ENCODE measurements at regions not wholly inside any gene's neighbourhood (a gene's known extent, or its start where the extent isn't known, plus 50 kb on each side); places are given as distances from the start of the nearest gene placed in this dataset.

GRCh38 chr6:27144740-27145079 lies 102.8 kb upstream of the PRSS16 start:
- Histone ChIP-seq H3F3A (replicated peaks; ENCODE audit: low read depth) (peaks cover 6% of the 10 kb centered on the region; the same call in 1 of the 2 replicates), H3K4me3 (peak overlapping the region; percentile 82), H2AFZ (no peak overlapping the region), H3K4me2 (peak overlapping the region; percentile 88), H3K4me1 (ENCODE audit: insufficient read depth) (peaks cover 13% of the 10 kb centered on the region; the same call in 1 of the 2 replicates), H3K79me2 (replicated peaks; ENCODE audit: insufficient read depth) (peaks cover 64% of the 10 kb centered on the region), H3K27ac (ENCODE audit: low read depth) (peak overlapping the region; percentile 100), H3K36me3 (ENCODE audit: insufficient read depth) (no peaks in the 10 kb centered on the region), H3K27me3 (ENCODE audit: insufficient read depth) (no peaks in the 10 kb centered on the region), H3K9me2 (ENCODE audit: insufficient read depth) (no peaks in the 10 kb centered on the region), H4K20me1 (replicated peaks; ENCODE audit: insufficient read depth) (no peaks in the 10 kb centered on the region)
- Mint-ChIP-seq H3K27ac (peak overlapping the region; percentile 84; the same call in 1 of the 2 replicates), H3K27me3 (ENCODE audit: insufficient read depth, low read depth, poor library complexity) (peaks cover 29% of the 10 kb centered on the region), H3K9me3 (peaks cover 2% of the 10 kb centered on the region; the same call in 1 of the 3 replicates), H3K4me1 (peaks cover 21% of the 10 kb centered on the region), H3K36me3 (ENCODE audit: low read depth) (peaks cover 40% of the 10 kb centered on the region; the same call in 2 of the 3 replicates), H3K4me3 (no peak overlapping the region; the same call in 2 of the 3 replicates)
- DNase-seq (ENCODE audit: low spot score) (no peak), ATAC-seq (no peak)
- no peak for TF ChIP-seq NANOG (IDR thresholded peaks at IDR 0.05; ENCODE audit: borderline replicate concordance)
- TF ChIP-seq ETS1 (IDR thresholded peaks at IDR 0.05) = no peak
- no peak for TF ChIP-seq ZNF462 (CRISPR knock-in tag; IDR thresholded peaks at IDR 0.05)
- no peak for TF ChIP-seq EZH2phosphoT487 (IDR thresholded peaks at IDR 0.05; ENCODE audit: unreplicated experiment)
- no peak for TF ChIP-seq POLR2AphosphoS5 (IDR thresholded peaks at IDR 0.05; ENCODE audit: low read depth)
- no peak for TF ChIP-seq REST (IDR thresholded peaks at IDR 0.05; ENCODE audit: unreplicated experiment)
- TF ChIP-seq ZNF114 (CRISPR knock-in tag; IDR thresholded peaks at IDR 0.05) = no peak
- no peak for TF ChIP-seq ZNF331 (CRISPR knock-in tag; IDR thresholded peaks at IDR 0.05; ENCODE audit: low read depth)
- no peak for TF ChIP-seq EZH2 (IDR thresholded peaks at IDR 0.05; ENCODE audit: low read depth, unreplicated experiment)
- no peak for TF ChIP-seq CREB1 (CRISPR knock-in tag; IDR thresholded peaks at IDR 0.05; ENCODE audit: low read depth)
- TF ChIP-seq STAT1 (IDR thresholded peaks at IDR 0.05; ENCODE audit: unreplicated experiment) = no peak
- no peak for TF ChIP-seq JUNB (IDR thresholded peaks at IDR 0.05; ENCODE audit: unreplicated experiment)
- TF ChIP-seq CTCF (conservative IDR thresholded peaks at IDR 0.05; ENCODE audit: low read depth in 2 of 2) = no peak
